ENCODE measurements at regions not wholly inside any gene's neighbourhood (a gene's known extent, or its start where the extent isn't known, plus 50 kb on each side); places are given as distances from the start of the nearest gene placed in this dataset.

- no peak for DNase-seq (ENCODE audit: low read depth)
- no peak for TF ChIP-seq CTCF (IDR thresholded peaks at IDR 0.05; ENCODE audit: low read depth, low read length, missing control alignments)
- no peak overlapping the region for H3K4me3 ChIP-seq (ENCODE audit: low read depth, low read length)
- in situ Hi-C loops (cut with HindIII; ENCODE audit: low sequenced_read_pairs): no loop called here
Observed at GRCh38 chr6:27052731-27053082, 194.8 kb upstream of the PRSS16 start.

GRCh38 chr6:27053738-27054137, 193.8 kb upstream of the PRSS16 start:
- TF ChIP-seq CTCF (IDR thresholded peaks at IDR 0.05; ENCODE audit: low read depth, low read length, missing control alignments): no peak
- in situ Hi-C loops (cut with HindIII; ENCODE audit: low sequenced_read_pairs): no loop called here
- no peak for DNase-seq (ENCODE audit: low read depth)
- H3K4me3 ChIP-seq (ENCODE audit: low read depth, low read length): no peak overlapping the region

- DNase-seq (ENCODE audit: low read depth): no peak
- TF ChIP-seq CTCF (IDR thresholded peaks at IDR 0.05; ENCODE audit: low read depth, low read length, missing control alignments): no peak
- H3K4me3 ChIP-seq (ENCODE audit: low read depth, low read length): no peak overlapping the region
- in situ Hi-C loops (cut with HindIII; ENCODE audit: low sequenced_read_pairs): no loop called here
Observed at GRCh38 chr6:27056615-27057014, 190.9 kb upstream of the PRSS16 start.

- in situ Hi-C loops (cut with HindIII; ENCODE audit: low sequenced_read_pairs): no loop called here
- H3K4me3 ChIP-seq (ENCODE audit: low read depth, low read length): no peak overlapping the region
- no peak for DNase-seq (ENCODE audit: low read depth)
- TF ChIP-seq CTCF (IDR thresholded peaks at IDR 0.05; ENCODE audit: low read depth, low read length, missing control alignments): no peak
Observed at GRCh38 chr6:27059621-27060425, 187.7 kb upstream of the PRSS16 start.

- TF ChIP-seq CTCF (IDR thresholded peaks at IDR 0.05; ENCODE audit: low read depth, low read length, missing control alignments): no peak
- in situ Hi-C loops (cut with HindIII; ENCODE audit: low sequenced_read_pairs): no loop called here
- H3K4me3 ChIP-seq (ENCODE audit: low read depth, low read length): no peak overlapping the region
- no peak for DNase-seq (ENCODE audit: low read depth)
Observed at GRCh38 chr6:27061235-27061993, 186.1 kb upstream of the PRSS16 start.

GRCh38 chr6:27062755-27063154, 184.7 kb upstream of the PRSS16 start:
- DNase-seq (ENCODE audit: low read depth): no peak
- in situ Hi-C loops (cut with HindIII; ENCODE audit: low sequenced_read_pairs): no loop called here
- TF ChIP-seq CTCF (IDR thresholded peaks at IDR 0.05; ENCODE audit: low read depth, low read length, missing control alignments): no peak
- no peak overlapping the region for H3K4me3 ChIP-seq (ENCODE audit: low read depth, low read length)
